DND-41 (cell line): ENCODE measurements at regions not wholly inside any gene's neighbourhood (a gene's known extent, or its start where the extent isn't known, plus 50 kb on each side); places are given as distances from the start of the nearest gene placed in this dataset.

Source experiments
- EZH2 ChIP-seq: IDR thresholded peaks from 3 replicates; pipeline ENCODE4 v1.6.1; 2012; ENCODE audit warnings: borderline replicate concordance, low read depth, mild to moderate bottlenecking, moderate library complexity, low read length, inconsistent platforms; ENCODE audit not compliant: severe bottlenecking
- TF ChIP-seq, protein P1 (sequence below): IDR thresholded peaks from 2 replicates; pipeline ENCODE4 v1.5.1; 2012; ENCODE audit warnings: borderline replicate concordance, low read length, moderate library complexity, mild to moderate bottlenecking; ENCODE audit not compliant: poor library complexity, severe bottlenecking; ENCODE audit errors: extremely low read depth

- TF ChIP-seq, protein P1, sequence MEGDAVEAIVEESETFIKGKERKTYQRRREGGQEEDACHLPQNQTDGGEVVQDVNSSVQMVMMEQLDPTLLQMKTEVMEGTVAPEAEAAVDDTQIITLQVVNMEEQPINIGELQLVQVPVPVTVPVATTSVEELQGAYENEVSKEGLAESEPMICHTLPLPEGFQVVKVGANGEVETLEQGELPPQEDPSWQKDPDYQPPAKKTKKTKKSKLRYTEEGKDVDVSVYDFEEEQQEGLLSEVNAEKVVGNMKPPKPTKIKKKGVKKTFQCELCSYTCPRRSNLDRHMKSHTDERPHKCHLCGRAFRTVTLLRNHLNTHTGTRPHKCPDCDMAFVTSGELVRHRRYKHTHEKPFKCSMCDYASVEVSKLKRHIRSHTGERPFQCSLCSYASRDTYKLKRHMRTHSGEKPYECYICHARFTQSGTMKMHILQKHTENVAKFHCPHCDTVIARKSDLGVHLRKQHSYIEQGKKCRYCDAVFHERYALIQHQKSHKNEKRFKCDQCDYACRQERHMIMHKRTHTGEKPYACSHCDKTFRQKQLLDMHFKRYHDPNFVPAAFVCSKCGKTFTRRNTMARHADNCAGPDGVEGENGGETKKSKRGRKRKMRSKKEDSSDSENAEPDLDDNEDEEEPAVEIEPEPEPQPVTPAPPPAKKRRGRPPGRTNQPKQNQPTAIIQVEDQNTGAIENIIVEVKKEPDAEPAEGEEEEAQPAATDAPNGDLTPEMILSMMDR: no peak
- TF ChIP-seq EZH2: no peak
Observed at GRCh38 chr5:117877731-117878130, 1110.6 kb downstream of the DTWD2 start.
